ENCODE measurements at regions not wholly inside any gene's neighbourhood (a gene's known extent, or its start where the extent isn't known, plus 50 kb on each side); places are given as distances from the start of the nearest gene placed in this dataset.
A peak's percentile ranks its signal among the peaks of the same experiment; 100 is the strongest.

DNA sequence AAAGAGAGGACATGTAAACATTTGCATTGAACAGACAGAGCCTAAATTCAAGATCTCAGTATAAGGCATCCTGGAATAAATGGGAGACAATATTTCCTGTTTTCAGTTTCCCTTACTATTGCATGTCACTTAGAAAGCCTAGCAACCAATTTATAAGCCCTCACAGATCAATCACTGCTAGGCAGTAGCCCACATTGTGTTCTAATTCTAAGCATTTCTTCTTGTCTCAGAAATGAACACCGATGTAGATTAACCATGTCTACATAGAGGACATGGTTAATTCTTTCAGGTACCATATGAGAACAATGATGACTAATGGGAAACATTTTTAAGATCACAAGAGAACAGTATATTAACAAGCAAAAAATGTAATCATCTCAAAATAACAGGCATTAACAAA is 79.6 kb upstream of the HMHB1 start:
- no peak overlapping the region for H3K27ac Mint-ChIP-seq
- H3K9me3 Mint-ChIP-seq, result no peaks in the 10 kb centered on the region
- DNase-seq, result no peak
- H3K4me3 Mint-ChIP-seq, result no peak overlapping the region
- H3K4me1 Mint-ChIP-seq (ENCODE audit: low read depth), result peaks cover 12% of the 10 kb centered on the region; the same call in 1 of the 2 replicates
- TF ChIP-seq, protein P1, sequence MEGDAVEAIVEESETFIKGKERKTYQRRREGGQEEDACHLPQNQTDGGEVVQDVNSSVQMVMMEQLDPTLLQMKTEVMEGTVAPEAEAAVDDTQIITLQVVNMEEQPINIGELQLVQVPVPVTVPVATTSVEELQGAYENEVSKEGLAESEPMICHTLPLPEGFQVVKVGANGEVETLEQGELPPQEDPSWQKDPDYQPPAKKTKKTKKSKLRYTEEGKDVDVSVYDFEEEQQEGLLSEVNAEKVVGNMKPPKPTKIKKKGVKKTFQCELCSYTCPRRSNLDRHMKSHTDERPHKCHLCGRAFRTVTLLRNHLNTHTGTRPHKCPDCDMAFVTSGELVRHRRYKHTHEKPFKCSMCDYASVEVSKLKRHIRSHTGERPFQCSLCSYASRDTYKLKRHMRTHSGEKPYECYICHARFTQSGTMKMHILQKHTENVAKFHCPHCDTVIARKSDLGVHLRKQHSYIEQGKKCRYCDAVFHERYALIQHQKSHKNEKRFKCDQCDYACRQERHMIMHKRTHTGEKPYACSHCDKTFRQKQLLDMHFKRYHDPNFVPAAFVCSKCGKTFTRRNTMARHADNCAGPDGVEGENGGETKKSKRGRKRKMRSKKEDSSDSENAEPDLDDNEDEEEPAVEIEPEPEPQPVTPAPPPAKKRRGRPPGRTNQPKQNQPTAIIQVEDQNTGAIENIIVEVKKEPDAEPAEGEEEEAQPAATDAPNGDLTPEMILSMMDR (IDR thresholded peaks at IDR 0.05), result no peak
- H3K27me3 Mint-ChIP-seq (ENCODE audit: insufficient read depth), result peaks cover 2% of the 10 kb centered on the region
- H3K36me3 Mint-ChIP-seq (ENCODE audit: low read depth), result no peaks in the 10 kb centered on the region

DNA sequence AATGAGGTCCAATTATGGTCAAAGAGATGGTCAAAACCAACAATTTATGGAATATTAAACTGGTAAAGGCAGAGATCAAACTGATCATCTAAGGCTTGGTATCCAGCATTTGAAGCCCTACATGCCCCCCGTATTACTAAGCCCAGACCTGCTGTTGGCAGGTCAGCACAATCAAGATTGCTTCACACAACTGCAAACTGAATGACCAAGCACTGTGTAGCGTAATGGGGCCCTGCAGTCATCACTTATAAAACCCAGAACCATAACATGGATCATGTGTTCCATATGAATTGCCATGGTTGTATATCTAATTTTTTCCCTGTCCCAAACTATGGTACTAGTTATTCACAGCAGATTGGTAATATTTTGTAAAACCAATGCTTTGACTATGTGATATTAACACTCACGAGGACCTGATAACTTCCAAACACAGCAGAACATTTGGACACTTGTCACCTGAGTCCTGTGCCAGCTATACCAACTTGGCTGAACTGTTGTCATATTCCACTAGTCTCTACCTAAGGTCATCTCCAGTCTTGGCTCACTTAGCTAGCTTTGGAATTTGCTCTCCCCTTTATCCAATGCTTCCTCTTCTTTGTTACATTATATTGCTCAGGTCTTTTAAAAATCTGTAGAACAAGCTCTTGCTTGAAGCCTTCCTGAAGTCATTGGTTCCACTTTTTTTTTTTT is 81.7 kb upstream of the HMHB1 start:
- Mint-ChIP-seq H3K27me3 (ENCODE audit: insufficient read depth) (no peaks in the 10 kb centered on the region; the same call in none of the 2 replicates), H3K27ac (no peak overlapping the region), H3K36me3 (ENCODE audit: low read depth) (peaks cover 12% of the 10 kb centered on the region), H3K4me1 (ENCODE audit: low read depth) (peaks cover 12% of the 10 kb centered on the region; the same call in 1 of the 2 replicates), H3K9me3 (peaks cover 12% of the 10 kb centered on the region), H3K4me3 (no peak overlapping the region)
- TF ChIP-seq, protein P1 (IDR thresholded peaks at IDR 0.05), result no peak
- no peak for DNase-seq

DNA sequence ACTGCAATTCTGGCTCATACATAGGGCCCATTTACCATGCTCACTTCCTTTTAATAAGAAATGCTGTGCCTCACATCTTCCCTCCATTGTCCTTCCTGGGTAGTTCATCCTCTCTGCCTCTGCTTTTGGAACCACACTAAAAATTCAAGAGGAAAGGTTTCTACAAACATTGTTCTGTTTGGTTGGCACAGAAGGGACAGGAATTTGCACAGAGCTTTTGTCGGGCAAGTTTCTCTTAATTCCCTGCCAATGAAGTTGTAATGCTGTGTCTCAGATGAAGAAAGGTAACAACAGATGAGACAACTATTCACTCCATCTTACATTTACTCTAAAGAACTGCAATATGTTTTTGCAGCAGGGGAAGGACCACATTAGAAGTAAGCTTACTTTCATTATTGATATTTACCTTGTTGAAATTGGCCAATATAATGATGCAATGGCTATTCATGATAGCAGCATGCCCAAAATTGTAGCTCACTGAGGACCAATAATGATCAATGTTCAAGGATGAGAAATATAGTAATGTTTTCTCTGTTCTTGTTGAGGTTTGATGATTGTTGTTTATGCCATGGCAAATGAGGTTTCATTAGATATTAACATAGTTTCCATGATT is 82.5 kb upstream of the HMHB1 start:
- no peaks in the 10 kb centered on the region; the same call in none of the 2 replicates for H3K27me3 Mint-ChIP-seq (ENCODE audit: insufficient read depth)
- no peak for DNase-seq
- H3K36me3 Mint-ChIP-seq (ENCODE audit: low read depth), result peaks cover 19% of the 10 kb centered on the region
- TF ChIP-seq, protein P1 (IDR thresholded peaks at IDR 0.05), result no peak
- H3K4me3 Mint-ChIP-seq, result no peak overlapping the region
- H3K27ac Mint-ChIP-seq, result no peak overlapping the region
- H3K4me1 Mint-ChIP-seq (ENCODE audit: low read depth), result peaks cover 12% of the 10 kb centered on the region; the same call in 1 of the 2 replicates
- H3K9me3 Mint-ChIP-seq, result peaks cover 20% of the 10 kb centered on the region

DNA sequence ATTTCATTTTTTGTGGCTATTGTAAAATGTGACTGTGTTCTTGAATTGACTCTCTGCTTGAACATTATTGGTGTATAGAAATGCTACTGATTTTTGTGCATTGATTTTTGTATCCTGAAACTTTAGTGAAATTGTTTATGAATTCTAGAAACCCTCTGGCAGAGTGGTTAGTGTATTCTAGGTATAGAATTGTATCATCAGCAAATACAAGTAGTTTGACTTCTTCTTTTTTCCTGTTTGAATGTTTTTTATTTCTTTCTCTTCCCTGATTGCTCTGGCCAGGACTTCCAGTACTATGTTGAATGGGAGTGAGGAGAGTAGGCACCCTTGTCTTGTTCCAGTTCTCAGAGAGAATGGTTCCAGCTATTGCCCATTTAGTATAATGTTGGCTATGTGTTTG is 88.8 kb upstream of the HMHB1 start:
- TF ChIP-seq, protein P1 (IDR thresholded peaks at IDR 0.05), result no peak
- Mint-ChIP-seq H3K9me3 (peaks cover 26% of the 10 kb centered on the region), H3K36me3 (ENCODE audit: low read depth) (peaks cover 28% of the 10 kb centered on the region), H3K27me3 (ENCODE audit: insufficient read depth) (no peaks in the 10 kb centered on the region; the same call in 1 of the 2 replicates), H3K4me1 (ENCODE audit: low read depth) (peaks cover 7% of the 10 kb centered on the region), H3K4me3 (no peak overlapping the region), H3K27ac (no peak overlapping the region)
- DNase-seq, result no peak

DNA sequence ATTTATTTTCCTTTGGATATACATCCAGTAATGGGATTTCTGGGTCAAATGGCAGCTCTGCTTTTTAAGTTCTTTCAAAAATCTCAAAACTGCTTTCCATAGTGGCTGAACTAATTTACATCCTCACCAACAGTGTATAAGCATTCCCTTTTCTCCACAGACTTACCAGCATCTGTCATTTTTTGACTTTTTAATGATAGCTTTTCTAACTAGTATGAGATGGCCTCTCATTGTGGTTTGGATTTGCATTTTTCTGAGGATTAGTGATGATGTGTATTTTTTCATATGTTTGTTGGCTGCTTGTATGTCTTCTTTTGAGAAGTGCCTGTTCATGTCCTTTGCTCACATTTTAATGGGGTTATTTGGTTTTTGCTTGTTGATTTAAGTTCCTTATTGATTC is 90.0 kb upstream of the HMHB1 start:
- Mint-ChIP-seq H3K4me1 (ENCODE audit: low read depth) (peaks cover 20% of the 10 kb centered on the region), H3K9me3 (peaks cover 26% of the 10 kb centered on the region), H3K27me3 (ENCODE audit: insufficient read depth) (no peaks in the 10 kb centered on the region), H3K36me3 (ENCODE audit: low read depth) (peaks cover 28% of the 10 kb centered on the region), H3K27ac (no peak overlapping the region), H3K4me3 (no peak overlapping the region)
- TF ChIP-seq, protein P1 (IDR thresholded peaks at IDR 0.05), result no peak
- peak; percentile 4 for DNase-seq
